ENCODE measurements at regions not wholly inside any gene's neighbourhood (a gene's known extent, or its start where the extent isn't known, plus 50 kb on each side); places are given as distances from the start of the nearest gene placed in this dataset.

GRCh38 chr2:104416339-104417000 is 437.4 kb upstream of the POU3F3 start:
- H3K27me3 Mint-ChIP-seq (ENCODE audit: insufficient read depth), result peaks cover 11% of the 10 kb centered on the region

DNA sequence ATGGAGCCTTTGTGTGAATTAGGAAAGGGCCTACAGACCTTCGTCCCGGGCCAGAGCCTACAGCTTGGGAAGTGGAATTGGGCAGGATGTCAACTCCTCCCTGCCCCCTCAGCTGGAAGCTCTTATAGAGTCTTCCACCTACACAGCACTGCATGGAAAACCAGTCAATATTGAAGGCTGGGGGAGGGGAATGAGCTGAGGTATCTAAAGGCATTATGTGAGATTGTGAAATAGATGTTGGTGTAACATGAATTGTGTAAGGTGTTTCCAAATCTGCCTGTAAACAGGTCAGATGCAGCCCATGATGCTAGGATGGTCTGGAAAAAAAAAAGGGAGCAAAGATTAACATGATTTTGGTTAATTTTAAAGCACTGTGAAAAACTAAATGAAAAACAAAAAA is 433.5 kb upstream of the POU3F3 start:
- DNase-seq, result no peak
- Mint-ChIP-seq H3K36me3 (ENCODE audit: low read depth) (no peaks in the 10 kb centered on the region), H3K27me3 (ENCODE audit: insufficient read depth) (no peaks in the 10 kb centered on the region), H3K4me1 (peaks cover 18% of the 10 kb centered on the region), H3K9me3 (no peaks in the 10 kb centered on the region), H3K27ac (no peak overlapping the region), H3K4me3 (no peak overlapping the region)
- no peak overlapping the region for H3K4me3 ChIP-seq (ENCODE audit: low read length)
- TF ChIP-seq, protein P1, sequence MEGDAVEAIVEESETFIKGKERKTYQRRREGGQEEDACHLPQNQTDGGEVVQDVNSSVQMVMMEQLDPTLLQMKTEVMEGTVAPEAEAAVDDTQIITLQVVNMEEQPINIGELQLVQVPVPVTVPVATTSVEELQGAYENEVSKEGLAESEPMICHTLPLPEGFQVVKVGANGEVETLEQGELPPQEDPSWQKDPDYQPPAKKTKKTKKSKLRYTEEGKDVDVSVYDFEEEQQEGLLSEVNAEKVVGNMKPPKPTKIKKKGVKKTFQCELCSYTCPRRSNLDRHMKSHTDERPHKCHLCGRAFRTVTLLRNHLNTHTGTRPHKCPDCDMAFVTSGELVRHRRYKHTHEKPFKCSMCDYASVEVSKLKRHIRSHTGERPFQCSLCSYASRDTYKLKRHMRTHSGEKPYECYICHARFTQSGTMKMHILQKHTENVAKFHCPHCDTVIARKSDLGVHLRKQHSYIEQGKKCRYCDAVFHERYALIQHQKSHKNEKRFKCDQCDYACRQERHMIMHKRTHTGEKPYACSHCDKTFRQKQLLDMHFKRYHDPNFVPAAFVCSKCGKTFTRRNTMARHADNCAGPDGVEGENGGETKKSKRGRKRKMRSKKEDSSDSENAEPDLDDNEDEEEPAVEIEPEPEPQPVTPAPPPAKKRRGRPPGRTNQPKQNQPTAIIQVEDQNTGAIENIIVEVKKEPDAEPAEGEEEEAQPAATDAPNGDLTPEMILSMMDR (conservative IDR thresholded peaks at IDR 0.05), result no peak
- H3K27ac ChIP-seq (ENCODE audit: low read depth, low read length), result no peak overlapping the region
- 86% methylated on average over 2 of the region's 2 CpGs; no CpG with 5 or more reads in 1 of the 2 experiments for WGBS, 2 experiments (ENCODE audit: insufficient coverage in 1 of 2, insufficient read length in 1 of 2)
- H3K27me3 ChIP-seq (ENCODE audit: control insufficient read depth, insufficient read depth, low read length, poor library complexity, severe bottlenecking), result no peaks in the 10 kb centered on the region
- H3K9ac ChIP-seq (ENCODE audit: extremely low read depth, low read length, poor library complexity, severe bottlenecking), result no peak overlapping the region
- H3K9me3 ChIP-seq (ENCODE audit: control insufficient read depth, low read length), result no peaks in the 10 kb centered on the region
- H3K4me1 ChIP-seq (ENCODE audit: control insufficient read depth, insufficient read depth, low read length), result no peaks in the 10 kb centered on the region
- no peaks in the 10 kb centered on the region for H3K36me3 ChIP-seq (ENCODE audit: control insufficient read depth, insufficient read depth, low read length)

More at GRCh38 chr2:104416339-104417000, 437.4 kb upstream of the POU3F3 start:
- Histone ChIP-seq H3K4me3 (ENCODE audit: low read length) (no peak overlapping the region), H3K27ac (ENCODE audit: low read depth, low read length) (peak overlapping the region; percentile 92), H3K36me3 (ENCODE audit: control insufficient read depth, insufficient read depth, low read length) (no peaks in the 10 kb centered on the region), H3K4me1 (ENCODE audit: control insufficient read depth, insufficient read depth, low read length) (no peaks in the 10 kb centered on the region), H3K27me3 (ENCODE audit: control insufficient read depth, insufficient read depth, low read length, poor library complexity, severe bottlenecking) (no peaks in the 10 kb centered on the region), H3K9ac (ENCODE audit: extremely low read depth, low read length, poor library complexity, severe bottlenecking) (no peak overlapping the region), H3K9me3 (ENCODE audit: control insufficient read depth, low read length) (no peaks in the 10 kb centered on the region)
- WGBS, 2 experiments (ENCODE audit: insufficient coverage in 1 of 2, insufficient read length in 1 of 2), result 87 to 94% methylated on average over 9 to 18 of the region's 18 CpGs
- Mint-ChIP-seq H3K9me3 (no peaks in the 10 kb centered on the region), H3K4me1 (peaks cover 34% of the 10 kb centered on the region), H3K27ac (no peak overlapping the region), H3K36me3 (ENCODE audit: low read depth) (no peaks in the 10 kb centered on the region), H3K4me3 (no peak overlapping the region)
- DNase-seq, result no peak
- TF ChIP-seq, protein P1 (conservative IDR thresholded peaks at IDR 0.05), result no peak

DNA sequence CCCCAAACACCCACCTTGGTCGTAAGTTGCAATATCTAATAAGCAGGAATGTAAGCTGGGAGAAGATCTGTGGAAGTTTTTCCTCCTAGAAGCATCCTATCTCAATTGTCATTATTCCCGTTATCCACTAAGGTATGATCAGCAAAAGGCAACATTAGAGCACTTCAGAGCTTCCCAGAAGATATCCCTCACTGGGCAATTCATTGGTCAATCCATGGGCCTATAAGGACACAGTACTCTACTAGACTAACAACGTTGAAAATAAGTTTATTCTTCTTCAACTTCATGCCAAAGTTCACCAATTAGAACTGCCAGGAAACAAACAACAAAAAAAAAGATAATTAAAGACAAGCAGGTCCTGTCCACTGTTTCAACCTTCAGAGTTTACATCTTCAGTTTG is 433.0 kb upstream of the POU3F3 start:
- Mint-ChIP-seq H3K4me1 (peaks cover 12% of the 10 kb centered on the region), H3K27ac (no peak overlapping the region), H3K36me3 (ENCODE audit: low read depth) (no peaks in the 10 kb centered on the region), H3K9me3 (no peaks in the 10 kb centered on the region), H3K27me3 (ENCODE audit: insufficient read depth) (no peaks in the 10 kb centered on the region), H3K4me3 (no peak overlapping the region)
- 89 to 100% methylated on average over 1 to 3 of the region's 3 CpGs for WGBS, 2 experiments (ENCODE audit: insufficient coverage in 1 of 2, insufficient read length in 1 of 2)
- Histone ChIP-seq H3K9ac (ENCODE audit: extremely low read depth, low read length, poor library complexity, severe bottlenecking) (no peak overlapping the region), H3K9me3 (ENCODE audit: control insufficient read depth, low read length) (no peaks in the 10 kb centered on the region), H3K27me3 (ENCODE audit: control insufficient read depth, insufficient read depth, low read length, poor library complexity, severe bottlenecking) (no peaks in the 10 kb centered on the region), H3K36me3 (ENCODE audit: control insufficient read depth, insufficient read depth, low read length) (no peaks in the 10 kb centered on the region), H3K27ac (ENCODE audit: low read depth, low read length) (no peak overlapping the region), H3K4me3 (ENCODE audit: low read length) (no peak overlapping the region), H3K4me1 (ENCODE audit: control insufficient read depth, insufficient read depth, low read length) (no peaks in the 10 kb centered on the region)
- TF ChIP-seq, protein P1 (conservative IDR thresholded peaks at IDR 0.05), result no peak
- no peak for DNase-seq
